ENCODE measurements at regions not wholly inside any gene's neighbourhood (a gene's known extent, or its start where the extent isn't known, plus 50 kb on each side); places are given as distances from the start of the nearest gene placed in this dataset.

GRCh38 chr5:89723907-89724306 lies 685.6 kb downstream of the CETN3 start:
- Histone ChIP-seq H3K4me1 (ENCODE audit: control insufficient read depth in 1 of 2, insufficient read depth in 2 of 2, low read length in 2 of 2) (peaks cover 0 to 5% of the 10 kb centered on the region in 2 donors), H3K27me3 (ENCODE audit: control insufficient read depth in 1 of 2, insufficient read depth in 2 of 2, low read length in 1 of 2) (no peaks in the 10 kb centered on the region), H3K9me3 (ENCODE audit: control insufficient read depth, low read length) (no peaks in the 10 kb centered on the region), H3K4me3 (ENCODE audit: low read length in 2 of 2) (no peak overlapping the region), H3K27ac (ENCODE audit: low read depth in 1 of 2, low read length in 2 of 2) (no peak overlapping the region), H3K36me3 (ENCODE audit: control insufficient read depth in 1 of 2, insufficient read depth in 2 of 2, low read length in 1 of 2) (no peaks in the 10 kb centered on the region)
- ATAC-seq (ENCODE audit: low FRiP score) (no peak), DNase-seq (no peak)
- 49 to 68% methylated on average over 2 of the region's 2 CpGs for WGBS, 2 donors
- intact Hi-C loops (cut with DNase I): no loop called here

GRCh38 chr5:89722538-89722937 lies 687.0 kb downstream of the CETN3 start:
- H3K36me3 ChIP-seq (ENCODE audit: control insufficient read depth in 1 of 2, insufficient read depth in 2 of 2, low read length in 1 of 2): no peaks in the 10 kb centered on the region
- intact Hi-C loops (cut with DNase I): no loop called here
- WGBS, 2 donors: 49 to 52% methylated on average over 4 of the region's 4 CpGs
- ATAC-seq (ENCODE audit: low FRiP score) (no peak), DNase-seq (no peak)
- H3K9me3 ChIP-seq (ENCODE audit: control insufficient read depth, low read length): no peaks in the 10 kb centered on the region
- H3K27me3 ChIP-seq (ENCODE audit: control insufficient read depth in 1 of 2, insufficient read depth in 2 of 2, low read length in 1 of 2): no peaks in the 10 kb centered on the region
- no peak overlapping the region for H3K27ac ChIP-seq (ENCODE audit: low read depth in 1 of 2, low read length in 2 of 2)
- H3K4me1 ChIP-seq (ENCODE audit: control insufficient read depth in 1 of 2, insufficient read depth in 2 of 2, low read length in 2 of 2): peaks cover 0 to 5% of the 10 kb centered on the region in 2 donors
- H3K4me3 ChIP-seq (ENCODE audit: low read length in 2 of 2): no peak overlapping the region

GRCh38 chr5:89721931-89722330 lies 687.6 kb downstream of the CETN3 start:
- Histone ChIP-seq H3K4me3 (ENCODE audit: low read length in 2 of 2) (no peak overlapping the region), H3K27ac (ENCODE audit: low read depth in 1 of 2, low read length in 2 of 2) (no peak overlapping the region), H3K27me3 (ENCODE audit: control insufficient read depth in 1 of 2, insufficient read depth in 2 of 2, low read length in 1 of 2) (no peaks in the 10 kb centered on the region), H3K4me1 (ENCODE audit: control insufficient read depth in 1 of 2, insufficient read depth in 2 of 2, low read length in 2 of 2) (peaks cover 0 to 5% of the 10 kb centered on the region in 2 donors), H3K36me3 (ENCODE audit: control insufficient read depth in 1 of 2, insufficient read depth in 2 of 2, low read length in 1 of 2) (no peaks in the 10 kb centered on the region), H3K9me3 (ENCODE audit: control insufficient read depth, low read length) (no peaks in the 10 kb centered on the region)
- DNase-seq: no peak
- intact Hi-C loops (cut with DNase I): no loop called here
- ATAC-seq (ENCODE audit: low FRiP score): peak; percentile 26

- H3K4me3 ChIP-seq (ENCODE audit: low read length in 2 of 2): no peak overlapping the region
- no peak overlapping the region for H3K27ac ChIP-seq (ENCODE audit: low read depth in 1 of 2, low read length in 2 of 2)
- H3K27me3 ChIP-seq (ENCODE audit: control insufficient read depth in 1 of 2, insufficient read depth in 2 of 2, low read length in 1 of 2): no peaks in the 10 kb centered on the region
- H3K4me1 ChIP-seq (ENCODE audit: control insufficient read depth in 1 of 2, insufficient read depth in 2 of 2, low read length in 2 of 2): peaks cover 0 to 5% of the 10 kb centered on the region in 2 donors
- DNase-seq: no peak
- ATAC-seq (ENCODE audit: low FRiP score): no peak
- intact Hi-C loops (cut with DNase I): no loop called here
- no peaks in the 10 kb centered on the region for H3K36me3 ChIP-seq (ENCODE audit: control insufficient read depth in 1 of 2, insufficient read depth in 2 of 2, low read length in 1 of 2)
- H3K9me3 ChIP-seq (ENCODE audit: control insufficient read depth, low read length): no peaks in the 10 kb centered on the region
- 67 to 73% methylated on average over 2 of the region's 2 CpGs for WGBS, 2 donors
Observed at GRCh38 chr5:89721353-89721752, 688.2 kb downstream of the CETN3 start.

GRCh38 chr5:89712134-89712700 lies 697.3 kb downstream of the CETN3 start:
- no peak for ATAC-seq (ENCODE audit: low FRiP score)
- no peak overlapping the region for H3K27ac ChIP-seq (ENCODE audit: low read depth in 1 of 2, low read length in 2 of 2)
- 92 to 95% methylated on average over 3 of the region's 3 CpGs for WGBS, 2 donors
- no peak for DNase-seq
- no peaks in the 10 kb centered on the region for H3K27me3 ChIP-seq (ENCODE audit: control insufficient read depth in 1 of 2, insufficient read depth in 2 of 2, low read length in 1 of 2)
- no peaks in the 10 kb centered on the region for H3K4me1 ChIP-seq (ENCODE audit: control insufficient read depth in 1 of 2, insufficient read depth in 2 of 2, low read length in 2 of 2)
- intact Hi-C loops (cut with DNase I): no loop called here
- no peaks in the 10 kb centered on the region for H3K9me3 ChIP-seq (ENCODE audit: control insufficient read depth, low read length)
- H3K4me3 ChIP-seq (ENCODE audit: low read length in 2 of 2): no peak overlapping the region
- no peaks in the 10 kb centered on the region for H3K36me3 ChIP-seq (ENCODE audit: control insufficient read depth in 1 of 2, insufficient read depth in 2 of 2, low read length in 1 of 2)

GRCh38 chr5:89711526-89711925 lies 698.0 kb downstream of the CETN3 start:
- H3K36me3 ChIP-seq (ENCODE audit: control insufficient read depth in 1 of 2, insufficient read depth in 2 of 2, low read length in 1 of 2): no peaks in the 10 kb centered on the region
- no peaks in the 10 kb centered on the region for H3K9me3 ChIP-seq (ENCODE audit: control insufficient read depth, low read length)
- intact Hi-C loops (cut with DNase I): no loop called here
- H3K4me1 ChIP-seq (ENCODE audit: control insufficient read depth in 1 of 2, insufficient read depth in 2 of 2, low read length in 2 of 2): no peaks in the 10 kb centered on the region
- 97 to 100% methylated on average over 1 of the region's 1 CpG for WGBS, 2 donors
- DNase-seq: no peak
- H3K27ac ChIP-seq (ENCODE audit: low read depth in 1 of 2, low read length in 2 of 2): no peak overlapping the region
- ATAC-seq (ENCODE audit: low FRiP score): no peak
- no peaks in the 10 kb centered on the region for H3K27me3 ChIP-seq (ENCODE audit: control insufficient read depth in 1 of 2, insufficient read depth in 2 of 2, low read length in 1 of 2)
- H3K4me3 ChIP-seq (ENCODE audit: low read length in 2 of 2): no peak overlapping the region

- 84 to 100% methylated on average over 1 of the region's 1 CpG for WGBS, 2 donors
- no peaks in the 10 kb centered on the region for H3K9me3 ChIP-seq (ENCODE audit: control insufficient read depth, low read length)
- H3K27ac ChIP-seq (ENCODE audit: low read depth in 1 of 2, low read length in 2 of 2): no peak overlapping the region
- no peaks in the 10 kb centered on the region for H3K4me1 ChIP-seq (ENCODE audit: control insufficient read depth in 1 of 2, insufficient read depth in 2 of 2, low read length in 2 of 2)
- intact Hi-C loops (cut with DNase I): no loop called here
- no peak overlapping the region for H3K4me3 ChIP-seq (ENCODE audit: low read length in 2 of 2)
- H3K27me3 ChIP-seq (ENCODE audit: control insufficient read depth in 1 of 2, insufficient read depth in 2 of 2, low read length in 1 of 2): no peaks in the 10 kb centered on the region
- no peak for ATAC-seq (ENCODE audit: low FRiP score)
- no peak for DNase-seq
- no peaks in the 10 kb centered on the region for H3K36me3 ChIP-seq (ENCODE audit: control insufficient read depth in 1 of 2, insufficient read depth in 2 of 2, low read length in 1 of 2)
Observed at GRCh38 chr5:89710006-89710405, 699.5 kb downstream of the CETN3 start.

GRCh38 chr5:89707891-89708290 lies 701.7 kb downstream of the CETN3 start:
- H3K36me3 ChIP-seq (ENCODE audit: control insufficient read depth in 1 of 2, insufficient read depth in 2 of 2, low read length in 1 of 2): no peaks in the 10 kb centered on the region
- no peak overlapping the region for H3K4me3 ChIP-seq (ENCODE audit: low read length in 2 of 2)
- ATAC-seq (ENCODE audit: low FRiP score) (no peak), DNase-seq (no peak)
- 4 to 12% methylated on average over 2 of the region's 2 CpGs for WGBS, 2 donors
- no peak overlapping the region for H3K27ac ChIP-seq (ENCODE audit: low read depth in 1 of 2, low read length in 2 of 2)
- H3K27me3 ChIP-seq (ENCODE audit: control insufficient read depth in 1 of 2, insufficient read depth in 2 of 2, low read length in 1 of 2): no peaks in the 10 kb centered on the region
- no peaks in the 10 kb centered on the region for H3K9me3 ChIP-seq (ENCODE audit: control insufficient read depth, low read length)
- peaks cover 0 to 1% of the 10 kb centered on the region in 2 donors for H3K4me1 ChIP-seq (ENCODE audit: control insufficient read depth in 1 of 2, insufficient read depth in 2 of 2, low read length in 2 of 2)
- intact Hi-C loops (cut with DNase I): no loop called here

- intact Hi-C loops (cut with DNase I): no loop called here
- no peak overlapping the region for H3K27ac ChIP-seq (ENCODE audit: low read depth in 1 of 2, low read length in 2 of 2)
- ATAC-seq (ENCODE audit: low FRiP score): no peak
- H3K4me1 ChIP-seq (ENCODE audit: control insufficient read depth in 1 of 2, insufficient read depth in 2 of 2, low read length in 2 of 2): peaks cover 0 to 1% of the 10 kb centered on the region in 2 donors
- WGBS, 2 donors: 94 to 98% methylated on average over 1 of the region's 1 CpG
- no peaks in the 10 kb centered on the region for H3K27me3 ChIP-seq (ENCODE audit: control insufficient read depth in 1 of 2, insufficient read depth in 2 of 2, low read length in 1 of 2)
- no peak for DNase-seq
- no peak overlapping the region for H3K4me3 ChIP-seq (ENCODE audit: low read length in 2 of 2)
- no peaks in the 10 kb centered on the region for H3K9me3 ChIP-seq (ENCODE audit: control insufficient read depth, low read length)
- H3K36me3 ChIP-seq (ENCODE audit: control insufficient read depth in 1 of 2, insufficient read depth in 2 of 2, low read length in 1 of 2): no peaks in the 10 kb centered on the region
Observed at GRCh38 chr5:89706731-89707130, 702.8 kb downstream of the CETN3 start.
